Ishikawa (cell line): ENCODE measurements at regions not wholly inside any gene's neighbourhood (a gene's known extent, or its start where the extent isn't known, plus 50 kb on each side); places are given as distances from the start of the nearest gene placed in this dataset.

Experiments
- CREB1 ChIP-seq: IDR thresholded peaks from 2 replicates; pipeline ENCODE4 v1.6.1; 2012; ENCODE audit warnings: low read depth
- EP300 ChIP-seq: IDR thresholded peaks from 2 replicates; pipeline ENCODE4 v1.6.1; 2012; ENCODE audit warnings: borderline replicate concordance
- FOXM1 ChIP-seq: IDR thresholded peaks from 2 replicates; pipeline ENCODE4 v1.6.1; 2012; ENCODE audit warnings: low read depth, borderline replicate concordance
- REST ChIP-seq: IDR thresholded peaks from 2 replicates; pipeline ENCODE4 v1.6.1; 2012; ENCODE audit warnings: low read depth, mild to moderate bottlenecking
- YY1 ChIP-seq: IDR thresholded peaks from 2 replicates; pipeline ENCODE4 v1.6.1; 2012; ENCODE audit warnings: low read depth

GRCh38 chr13:34247596-34247995 lies 429.6 kb downstream of the RFC3 start:
- TF ChIP-seq REST, result no peak
- no peak for TF ChIP-seq YY1
- TF ChIP-seq CREB1, result no peak
- no peak for TF ChIP-seq EP300
- no peak for TF ChIP-seq FOXM1
